Astrocyte of the cerebellum (primary cell): ENCODE measurements at regions not wholly inside any gene's neighbourhood (a gene's known extent, or its start where the extent isn't known, plus 50 kb on each side); places are given as distances from the start of the nearest gene placed in this dataset.

Source experiments
- DNase-seq: peaks from one replicate; pipeline ENCODE4 v3.0.0-alpha.2; 2011; ENCODE audit warnings: low read depth
- H3K4me3 ChIP-seq: 2 replicates; pipeline ENCODE4 v1.5.1; 2011; ENCODE audit warnings: mild to moderate bottlenecking, low read depth, low read length, moderate library complexity
- CTCF ChIP-seq: IDR thresholded peaks from 2 replicates; pipeline ENCODE4 v1.5.1; 2012; ENCODE audit warnings: low read length, low read depth, moderate library complexity, mild to moderate bottlenecking; ENCODE audit errors: missing control alignments
- in situ Hi-C: cut with HindIII; loops from 2 replicates; pipeline ENCODE4 v1.10.0; 2017; ENCODE audit warnings: low sequenced_read_pairs

GRCh38 chr7:136179851-136180721 is 202.9 kb upstream of the MTPN start:
- H3K4me3 ChIP-seq, result no peak overlapping the region
- no peak for TF ChIP-seq CTCF
- in situ Hi-C loops, result no loop called here
- DNase-seq, result no peak

GRCh38 chr7:136179154-136179553 is 202.0 kb upstream of the MTPN start:
- TF ChIP-seq CTCF, result no peak
- in situ Hi-C loops, result no loop called here
- no peak for DNase-seq
- H3K4me3 ChIP-seq, result no peak overlapping the region

GRCh38 chr7:136174477-136175125 is 197.4 kb upstream of the MTPN start:
- no peak for TF ChIP-seq CTCF
- no peak overlapping the region for H3K4me3 ChIP-seq
- in situ Hi-C loops, result no loop called here
- no peak for DNase-seq

- in situ Hi-C loops, result no loop called here
- H3K4me3 ChIP-seq, result no peak overlapping the region
- DNase-seq, result no peak
- TF ChIP-seq CTCF, result no peak
Observed at GRCh38 chr7:136173874-136174273, 196.7 kb upstream of the MTPN start.

GRCh38 chr7:136171233-136171632 is 194.1 kb upstream of the MTPN start:
- DNase-seq, result no peak
- TF ChIP-seq CTCF, result no peak
- in situ Hi-C loops, result no loop called here
- H3K4me3 ChIP-seq, result no peak overlapping the region

GRCh38 chr7:136168821-136169220 is 191.7 kb upstream of the MTPN start:
- TF ChIP-seq CTCF, result no peak
- in situ Hi-C loops, result no loop called here
- DNase-seq, result no peak
- no peak overlapping the region for H3K4me3 ChIP-seq
